SK-N-SH (cell line): ENCODE measurements at regions not wholly inside any gene's neighbourhood (a gene's known extent, or its start where the extent isn't known, plus 50 kb on each side); places are given as distances from the start of the nearest gene placed in this dataset.

Experiments used
- CTCF ChIA-PET: fragments of 300-600, 350-600 bp; formaldehyde crosslinking; extraction: SDS; loops from one replicate; lab custom pipeline; 2021; lab: Yijun Ruan, JAX
- POLR2A ChIA-PET: fragments of 350-600 bp; sonication (Branson Sonifier 250); formaldehyde crosslinking; extraction: SDS; loops from one replicate; lab custom pipeline; 2020; ENCODE audit warnings: antibody characterized with exemption, inconsistent platforms; lab: Yijun Ruan, JAX
- DNase-seq: peaks from one replicate; pipeline ENCODE4 v3.0.0; 2012
- H2AFZ ChIP-seq: fragments of 200-600 bp; sonication (generic); 2 replicates; pipeline ENCODE4 v1.8.1; 2016; ENCODE audit warnings: antibody characterized with exemption, mild to moderate bottlenecking, low read depth
- H3F3A ChIP-seq: fragments of 200-600 bp; sonication (generic); replicated peaks from 2 replicates; pipeline ENCODE3; 2016; ENCODE audit warnings: antibody characterized with exemption, mild to moderate bottlenecking; ENCODE audit not compliant: insufficient read depth
- H3K27ac ChIP-seq, 2 experiments: fragments of 200-500 bp in 1 of 2; fragments of 200-600 bp in 1 of 2; sonication (Bioruptor generic) in 1 of 2; sonication (generic), shearing (Covaris generic) in 1 of 2; 2 replicates each; pipeline versions ENCODE4 v1.5.1 to v1.6.1; 2014 to 2016; ENCODE audit warnings: low read depth in 2 of 2, inconsistent platforms in 1 of 2, low read length in 1 of 2, mild to moderate bottlenecking in 1 of 2, mixed read lengths in 1 of 2
- H3K27me3 ChIP-seq: fragments of 200-600 bp; sonication (generic), shearing (Covaris generic); 2 replicates; pipeline ENCODE4 v1.6.1; 2016; ENCODE audit warnings: mixed run types; ENCODE audit not compliant: insufficient read depth
- H3K36me3 ChIP-seq, 2 experiments: fragments of 200-500 bp in 1 of 2; fragments of 200-600 bp in 1 of 2; sonication (Bioruptor generic) in 1 of 2; sonication (generic) in 1 of 2; replicated peaks in 1 of 2; 2 replicates each; pipeline versions ENCODE3 to v1.5.1; 2014 to 2016; ENCODE audit warnings: low read length in 1 of 2, mild to moderate bottlenecking in 1 of 2; ENCODE audit not compliant: insufficient read depth in 2 of 2, control insufficient read depth in 1 of 2
- H3K4me1 ChIP-seq, 2 experiments: fragments of 200-500 bp in 1 of 2; fragments of 200-600 bp in 1 of 2; sonication (Bioruptor generic) in 1 of 2; sonication (generic), shearing (Covaris generic) in 1 of 2; 2 replicates each; pipeline versions ENCODE4 v1.5.1 to v1.6.1; 2014 to 2016; ENCODE audit warnings: low read depth in 1 of 2, low read length in 1 of 2, mixed run types in 1 of 2; ENCODE audit not compliant: insufficient read depth in 2 of 2, control insufficient read depth in 1 of 2
- H3K4me2 ChIP-seq: fragments of 200-600 bp; sonication (generic), shearing (Covaris generic); 2 replicates; pipeline ENCODE4 v1.6.1; 2017; ENCODE audit warnings: mixed run types
- H3K4me3 ChIP-seq, 2 experiments: fragments of 200-500 bp in 1 of 2; fragments of 200-600 bp in 1 of 2; sonication (Bioruptor generic) in 1 of 2; sonication (generic), shearing (Covaris generic) in 1 of 2; 2 replicates each; pipeline versions ENCODE4 v1.5.1 to v1.8.1; 2014 to 2016; ENCODE audit warnings: low read depth in 2 of 2, inconsistent platforms in 1 of 2, low read length in 1 of 2, mild to moderate bottlenecking in 1 of 2, mixed read lengths in 1 of 2, moderate library complexity in 1 of 2
- H3K79me2 ChIP-seq: fragments of 200-600 bp; sonication (generic); 2 replicates; pipeline ENCODE4 v1.8.1; 2017; ENCODE audit warnings: mild to moderate bottlenecking; ENCODE audit not compliant: insufficient read depth
- H3K9ac ChIP-seq: fragments of 200-600 bp; sonication (generic); 2 replicates; pipeline ENCODE4 v1.6.1; 2017; ENCODE audit warnings: mixed run types
- H3K9me2 ChIP-seq: fragments of 200-600 bp; sonication (generic); 2 replicates; pipeline ENCODE4 v1.6.1; 2017; ENCODE audit warnings: mixed run types
- H3K9me3 ChIP-seq: fragments of 200-600 bp; sonication (generic); 2 replicates; pipeline ENCODE4 v1.6.1; 2017; ENCODE audit warnings: mixed run types, mild to moderate bottlenecking, moderate library complexity
- H4K20me1 ChIP-seq: fragments of 200-600 bp; sonication (generic); 2 replicates; pipeline ENCODE4 v1.6.1; 2017; ENCODE audit warnings: mild to moderate bottlenecking, mixed run types; ENCODE audit not compliant: insufficient read depth
- CHD2 ChIP-seq: fragments of 150-350 bp; IDR thresholded peaks from 2 replicates; pipeline ENCODE4 v1.6.1; 2018; ENCODE audit warnings: low read length; ENCODE audit not compliant: partially characterized antibody
- ELF1 ChIP-seq: IDR thresholded peaks from 2 replicates; pipeline ENCODE4 v1.4.0; 2012
- EZH2phosphoT487 ChIP-seq: fragments of 200-600 bp; sonication (generic); IDR thresholded peaks from 2 replicates; pipeline ENCODE4 v1.6.1; 2017; ENCODE audit warnings: low read depth, mixed run types, mild to moderate bottlenecking, antibody characterized with exemption, moderate library complexity, borderline replicate concordance
- FOXM1 ChIP-seq: IDR thresholded peaks from 2 replicates; pipeline ENCODE4 v1.4.0; 2012; ENCODE audit warnings: low read depth, mild to moderate bottlenecking
- GATA2 ChIP-seq: sonication (generic); formaldehyde crosslinking; IDR thresholded peaks from 2 replicates; pipeline ENCODE4 v1.5.0; 2020; ENCODE audit warnings: mild to moderate bottlenecking, missing genetic modification reagents
- JUND ChIP-seq: IDR thresholded peaks from 2 replicates; pipeline ENCODE4 v1.4.0; 2012
- MEF2A ChIP-seq: IDR thresholded peaks from 2 replicates; pipeline ENCODE4 v1.4.0; 2012; ENCODE audit warnings: low read depth, borderline replicate concordance
- MXI1 ChIP-seq: IDR thresholded peaks from 2 replicates; pipeline ENCODE4 v1.6.1; 2012; ENCODE audit warnings: mild to moderate bottlenecking, low read depth, low read length, improper control_type of control experiment
- NRF1 ChIP-seq: IDR thresholded peaks from 2 replicates; pipeline ENCODE4 v1.6.1; 2012; ENCODE audit warnings: low read depth, mild to moderate bottlenecking, low read length
- RCOR1 ChIP-seq: fragments of 150-350 bp; IDR thresholded peaks from 2 replicates; pipeline ENCODE4 v1.6.1; 2017; ENCODE audit warnings: antibody characterized with exemption, low read length
- RFX5 ChIP-seq: IDR thresholded peaks from 2 replicates; pipeline ENCODE4 v1.6.1; 2012; ENCODE audit warnings: mild to moderate bottlenecking, improper control_type of control experiment, low read length
- RXRA ChIP-seq: IDR thresholded peaks from 2 replicates; pipeline ENCODE4 v1.4.0; 2012; ENCODE audit warnings: low read depth, mild to moderate bottlenecking, borderline replicate concordance
- TAF1 ChIP-seq: IDR thresholded peaks from 2 replicates; pipeline ENCODE4 v1.6.1; 2012; ENCODE audit warnings: low read depth, mild to moderate bottlenecking, low read length, moderate library complexity, borderline replicate concordance
- TCF12 ChIP-seq: IDR thresholded peaks from 2 replicates; pipeline ENCODE4 v1.4.0; 2012
- TEAD4 ChIP-seq: IDR thresholded peaks from 2 replicates; pipeline ENCODE4 v1.4.0; 2012; ENCODE audit warnings: mild to moderate bottlenecking, borderline replicate concordance; ENCODE audit not compliant: insufficient read depth
- YY1 ChIP-seq: IDR thresholded peaks from 2 replicates; pipeline ENCODE4 v1.4.0; 2012; ENCODE audit warnings: low read depth, mild to moderate bottlenecking
- WGBS: methylation state at CpG from one replicate; pipeline ENCODE4 v1.1.6; 2017; ENCODE audit warnings: low lambda C conversion rate; 5-methylcytosine and 5-hydroxymethylcytosine counted together
- TF ChIP-seq, protein P1 (sequence below): IDR thresholded peaks from 2 replicates; pipeline ENCODE4 v1.4.0; 2012; ENCODE audit warnings: low read depth
- TF ChIP-seq, protein P2 (sequence below): fragments of 200-600 bp; sonication (generic); IDR thresholded peaks from 2 replicates; pipeline ENCODE4 v1.6.1; 2017; ENCODE audit warnings: antibody characterized with exemption, mild to moderate bottlenecking, moderate library complexity
- TF ChIP-seq, protein P3 (sequence below): IDR thresholded peaks from 2 replicates; pipeline ENCODE4 v1.4.0; 2012; ENCODE audit warnings: low read depth, borderline replicate concordance
- TF ChIP-seq, protein P4 (sequence below): fragments of 150-350 bp; IDR thresholded peaks from 2 replicates; pipeline ENCODE4 v1.6.1; 2016; ENCODE audit warnings: mild to moderate bottlenecking, low read depth, low read length

DNA sequence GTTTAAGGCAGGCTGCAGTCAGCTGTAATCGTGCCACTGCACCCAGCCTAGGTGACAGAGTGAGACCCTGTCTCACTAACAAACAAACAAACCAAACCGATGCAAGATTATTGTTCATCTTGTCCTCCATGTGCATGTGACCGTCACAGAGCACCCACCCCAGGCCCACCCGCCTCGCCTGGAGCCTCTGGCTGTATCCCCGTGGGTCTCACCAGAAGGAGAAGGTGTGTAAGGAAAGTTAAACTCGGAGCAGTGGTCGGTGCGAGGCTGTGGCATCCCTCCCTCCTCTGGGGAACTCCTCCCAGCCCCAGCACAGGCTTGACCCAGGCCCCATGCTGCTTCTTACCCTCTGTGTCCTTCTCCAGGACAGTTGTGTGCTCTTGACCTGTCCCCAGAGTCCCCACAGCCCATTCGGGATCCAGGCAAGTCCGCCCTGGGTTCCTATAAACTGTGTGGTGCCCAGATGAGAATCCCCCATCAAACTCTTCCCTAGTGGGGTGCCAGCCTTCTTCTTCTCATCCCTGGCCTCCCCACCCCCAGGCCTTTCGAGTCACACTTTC is 318.4 kb downstream of the AJAP1 start:
- Histone ChIP-seq H2AFZ (no peak overlapping the region), H3F3A (no peaks in the 10 kb centered on the region), H4K20me1 (no peaks in the 10 kb centered on the region), H3K27ac (no peak overlapping the region), H3K9me2 (no peaks in the 10 kb centered on the region), H3K4me1 (no peaks in the 10 kb centered on the region; a peak in 1 of 4 replicates), H3K4me3 (no peak overlapping the region), H3K27me3 (no peaks in the 10 kb centered on the region), H3K79me2 (no peaks in the 10 kb centered on the region), H3K9ac (no peak overlapping the region), H3K4me2 (no peak overlapping the region), H3K9me3 (no peaks in the 10 kb centered on the region), H3K36me3 (no peaks in the 10 kb centered on the region)
- WGBS: 20% methylated on average over 8 of the region's 12 CpGs
- ChIA-PET CTCF (interaction anchor here (0.6 kb wide), 1 partner anchor 10 kb away, joined by 3 read pairs; no protein-coding TSS in a partner anchor), POLR2A (no interaction called here)
- DNase-seq: no peak
- TF ChIP-seq FOXM1: no peak
- no peak for TF ChIP-seq JUND
- TF ChIP-seq RXRA: no peak
- no peak for TF ChIP-seq YY1
- no peak for TF ChIP-seq MXI1
- TF ChIP-seq MEF2A: no peak
- TF ChIP-seq TAF1: no peak
- TF ChIP-seq CHD2: no peak
- TF ChIP-seq ELF1: no peak
- no peak for TF ChIP-seq RFX5
- TF ChIP-seq GATA2 (CRISPR knock-in tag): no peak
- TF ChIP-seq RCOR1: no peak
- no peak for TF ChIP-seq TEAD4
- TF ChIP-seq, protein P1, sequence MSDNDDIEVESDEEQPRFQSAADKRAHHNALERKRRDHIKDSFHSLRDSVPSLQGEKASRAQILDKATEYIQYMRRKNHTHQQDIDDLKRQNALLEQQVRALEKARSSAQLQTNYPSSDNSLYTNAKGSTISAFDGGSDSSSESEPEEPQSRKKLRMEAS: no peak
- no peak for TF ChIP-seq EZH2phosphoT487
- TF ChIP-seq, protein P2, sequence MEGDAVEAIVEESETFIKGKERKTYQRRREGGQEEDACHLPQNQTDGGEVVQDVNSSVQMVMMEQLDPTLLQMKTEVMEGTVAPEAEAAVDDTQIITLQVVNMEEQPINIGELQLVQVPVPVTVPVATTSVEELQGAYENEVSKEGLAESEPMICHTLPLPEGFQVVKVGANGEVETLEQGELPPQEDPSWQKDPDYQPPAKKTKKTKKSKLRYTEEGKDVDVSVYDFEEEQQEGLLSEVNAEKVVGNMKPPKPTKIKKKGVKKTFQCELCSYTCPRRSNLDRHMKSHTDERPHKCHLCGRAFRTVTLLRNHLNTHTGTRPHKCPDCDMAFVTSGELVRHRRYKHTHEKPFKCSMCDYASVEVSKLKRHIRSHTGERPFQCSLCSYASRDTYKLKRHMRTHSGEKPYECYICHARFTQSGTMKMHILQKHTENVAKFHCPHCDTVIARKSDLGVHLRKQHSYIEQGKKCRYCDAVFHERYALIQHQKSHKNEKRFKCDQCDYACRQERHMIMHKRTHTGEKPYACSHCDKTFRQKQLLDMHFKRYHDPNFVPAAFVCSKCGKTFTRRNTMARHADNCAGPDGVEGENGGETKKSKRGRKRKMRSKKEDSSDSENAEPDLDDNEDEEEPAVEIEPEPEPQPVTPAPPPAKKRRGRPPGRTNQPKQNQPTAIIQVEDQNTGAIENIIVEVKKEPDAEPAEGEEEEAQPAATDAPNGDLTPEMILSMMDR: no peak
- TF ChIP-seq, protein P3, sequence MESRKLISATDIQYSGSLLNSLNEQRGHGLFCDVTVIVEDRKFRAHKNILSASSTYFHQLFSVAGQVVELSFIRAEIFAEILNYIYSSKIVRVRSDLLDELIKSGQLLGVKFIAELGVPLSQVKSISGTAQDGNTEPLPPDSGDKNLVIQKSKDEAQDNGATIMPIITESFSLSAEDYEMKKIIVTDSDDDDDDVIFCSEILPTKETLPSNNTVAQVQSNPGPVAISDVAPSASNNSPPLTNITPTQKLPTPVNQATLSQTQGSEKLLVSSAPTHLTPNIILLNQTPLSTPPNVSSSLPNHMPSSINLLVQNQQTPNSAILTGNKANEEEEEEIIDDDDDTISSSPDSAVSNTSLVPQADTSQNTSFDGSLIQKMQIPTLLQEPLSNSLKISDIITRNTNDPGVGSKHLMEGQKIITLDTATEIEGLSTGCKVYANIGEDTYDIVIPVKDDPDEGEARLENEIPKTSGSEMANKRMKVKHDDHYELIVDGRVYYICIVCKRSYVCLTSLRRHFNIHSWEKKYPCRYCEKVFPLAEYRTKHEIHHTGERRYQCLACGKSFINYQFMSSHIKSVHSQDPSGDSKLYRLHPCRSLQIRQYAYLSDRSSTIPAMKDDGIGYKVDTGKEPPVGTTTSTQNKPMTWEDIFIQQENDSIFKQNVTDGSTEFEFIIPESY: no peak
- TF ChIP-seq, protein P4, sequence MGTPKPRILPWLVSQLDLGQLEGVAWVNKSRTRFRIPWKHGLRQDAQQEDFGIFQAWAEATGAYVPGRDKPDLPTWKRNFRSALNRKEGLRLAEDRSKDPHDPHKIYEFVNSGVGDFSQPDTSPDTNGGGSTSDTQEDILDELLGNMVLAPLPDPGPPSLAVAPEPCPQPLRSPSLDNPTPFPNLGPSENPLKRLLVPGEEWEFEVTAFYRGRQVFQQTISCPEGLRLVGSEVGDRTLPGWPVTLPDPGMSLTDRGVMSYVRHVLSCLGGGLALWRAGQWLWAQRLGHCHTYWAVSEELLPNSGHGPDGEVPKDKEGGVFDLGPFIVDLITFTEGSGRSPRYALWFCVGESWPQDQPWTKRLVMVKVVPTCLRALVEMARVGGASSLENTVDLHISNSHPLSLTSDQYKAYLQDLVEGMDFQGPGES: no peak
- no peak for TF ChIP-seq TCF12
- no peak for TF ChIP-seq NRF1
